ENCODE measurements at regions not wholly inside any gene's neighbourhood (a gene's known extent, or its start where the extent isn't known, plus 50 kb on each side); places are given as distances from the start of the nearest gene placed in this dataset.

- no peaks in the 10 kb centered on the region for H3K79me2 ChIP-seq (ENCODE audit: control insufficient read depth, insufficient read depth, low read length)
- intact Hi-C loops (cut with micrococcal nuclease), result no loop called here
- no peak overlapping the region for H3K4me2 ChIP-seq (replicated peaks; ENCODE audit: low read depth, low read length, poor library complexity, severe bottlenecking)
- ChIA-PET POLR2A (no interaction called here), CTCF (no interaction called here)
- Mint-ChIP-seq H3K9me3 (ENCODE audit: insufficient read depth) (peaks cover 4% of the 10 kb centered on the region), H3K27me3 (peaks cover 43% of the 10 kb centered on the region), H3K4me3 (no peak overlapping the region), H3K4me1 (no peaks in the 10 kb centered on the region), H3K27ac (no peak overlapping the region)
- H3K4me3 ChIP-seq (ENCODE audit: control extremely low read depth in 1 of 5, extremely low read depth in 1 of 5, insufficient read depth in 1 of 5, low read depth in 2 of 5, low read length in 4 of 5), result no peak overlapping the region
- H2AFZ ChIP-seq (ENCODE audit: insufficient read depth, low read depth, low read length, poor library complexity, severe bottlenecking), result no peak overlapping the region
- no peaks in the 10 kb centered on the region for H3K36me3 ChIP-seq (replicated peaks in 1 of 2; ENCODE audit: control extremely low read depth in 1 of 2, control insufficient read depth in 1 of 2, extremely low read depth in 1 of 2, insufficient read depth in 2 of 2, low read length in 1 of 2)
- TF ChIP-seq EZH2 (IDR thresholded peaks at IDR 0.05; ENCODE audit: borderline replicate concordance, insufficient read depth, low read depth, low read length, poor library complexity, severe bottlenecking), result no peak
- no peak for TF ChIP-seq CTCF (IDR thresholded peaks at IDR 0.05)
- no peak overlapping the region for H3K27ac ChIP-seq (ENCODE audit: low read length in 2 of 2)
- no peaks in the 10 kb centered on the region for H4K20me1 ChIP-seq (ENCODE audit: control insufficient read depth, insufficient read depth, low read length, poor library complexity, severe bottlenecking)
- DNase-seq (no peak), ATAC-seq (ENCODE audit: low read depth) (no peak)
- no peaks in the 10 kb centered on the region for H3K4me1 ChIP-seq (ENCODE audit: control insufficient read depth in 2 of 2, insufficient read depth in 2 of 2, low read length in 2 of 2)
- peaks cover 0 to 24% (median 3%) of the 10 kb centered on the region in 3 donors for H3K9me3 ChIP-seq (ENCODE audit: control extremely low read depth in 1 of 3, control insufficient read depth in 2 of 3, insufficient read depth in 1 of 3, low read length in 2 of 3)
- H3K9ac ChIP-seq (ENCODE audit: low read length), result no peak overlapping the region
- 36% methylated on average over 1 of the region's 3 CpGs for WGBS (ENCODE audit: insufficient coverage)
- peaks cover 0 to 4% (median 2%) of the 10 kb centered on the region in 4 experiments for H3K27me3 ChIP-seq (replicated peaks in 1 of 4; ENCODE audit: control extremely low read depth in 1 of 4, control insufficient read depth in 3 of 4, insufficient read depth in 4 of 4, low read length in 3 of 4)
Measured at GRCh38 chr5:175765858-175766257, 105.5 kb upstream of the CPLX2 start.

DNA sequence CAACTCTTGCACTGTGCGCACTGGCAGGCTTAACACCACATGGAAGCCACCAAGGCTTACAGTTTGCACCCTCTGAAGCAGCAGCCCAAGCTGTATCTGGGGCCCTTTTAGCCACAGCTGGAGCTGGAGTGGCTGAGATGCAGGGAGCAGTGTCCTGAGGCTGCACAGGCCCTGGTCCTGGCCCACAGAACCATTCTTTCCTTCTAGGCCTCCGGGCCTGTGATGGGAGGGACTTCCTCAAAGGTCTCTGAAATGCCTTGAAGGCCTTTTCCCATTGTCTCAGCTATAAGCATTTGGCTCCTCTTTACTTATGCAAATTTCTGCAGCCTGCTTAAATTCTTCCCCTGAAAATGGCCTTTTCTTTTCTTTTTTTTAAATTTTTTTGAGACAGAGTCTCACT lies 104.4 kb upstream of the CPLX2 start:
- no peak overlapping the region for H3K4me2 ChIP-seq (replicated peaks; ENCODE audit: low read depth, low read length, poor library complexity, severe bottlenecking)
- peaks cover 52% of the 10 kb centered on the region for H3K27me3 Mint-ChIP-seq
- no peaks in the 10 kb centered on the region for H3K4me1 Mint-ChIP-seq
- peaks cover 4% of the 10 kb centered on the region for H3K9me3 Mint-ChIP-seq (ENCODE audit: insufficient read depth)
- H3K79me2 ChIP-seq (ENCODE audit: control insufficient read depth, insufficient read depth, low read length), result no peaks in the 10 kb centered on the region
- H4K20me1 ChIP-seq (ENCODE audit: control insufficient read depth, insufficient read depth, low read length, poor library complexity, severe bottlenecking), result no peaks in the 10 kb centered on the region
- WGBS (ENCODE audit: insufficient coverage), result 60% methylated on average over 1 of the region's 2 CpGs
- no peak for ATAC-seq (ENCODE audit: low read depth)
- H3K27ac ChIP-seq (ENCODE audit: low read length in 2 of 2), result no peak overlapping the region
- no peak overlapping the region for H3K4me3 ChIP-seq (ENCODE audit: control extremely low read depth in 1 of 5, extremely low read depth in 1 of 5, insufficient read depth in 1 of 5, low read depth in 2 of 5, low read length in 4 of 5)
- H3K27ac Mint-ChIP-seq, result no peak overlapping the region
- no peaks in the 10 kb centered on the region for H3K4me1 ChIP-seq (ENCODE audit: control insufficient read depth in 2 of 2, insufficient read depth in 2 of 2, low read length in 2 of 2)
- H3K36me3 ChIP-seq (replicated peaks in 1 of 2; ENCODE audit: control extremely low read depth in 1 of 2, control insufficient read depth in 1 of 2, extremely low read depth in 1 of 2, insufficient read depth in 2 of 2, low read length in 1 of 2), result no peaks in the 10 kb centered on the region
- DNase-seq, result no peak
- ChIA-PET POLR2A (no interaction called here), CTCF (interaction anchor here (0.6 kb wide), 1 partner anchor 1815 kb away, joined by 4 read pairs; no protein-coding TSS in a partner anchor)
- H3K27me3 ChIP-seq (replicated peaks in 1 of 4; ENCODE audit: control extremely low read depth in 1 of 4, control insufficient read depth in 3 of 4, insufficient read depth in 4 of 4, low read length in 3 of 4), result peaks cover 0 to 12% (median 2%) of the 10 kb centered on the region in 4 experiments
- intact Hi-C loops (cut with micrococcal nuclease), result no loop called here
- H3K9me3 ChIP-seq (ENCODE audit: control extremely low read depth in 1 of 3, control insufficient read depth in 2 of 3, insufficient read depth in 1 of 3, low read length in 2 of 3), result peaks cover 0 to 13% (median 3%) of the 10 kb centered on the region in 3 donors
- H3K4me3 Mint-ChIP-seq, result no peak overlapping the region
- TF ChIP-seq CTCF (IDR thresholded peaks at IDR 0.05) (no peak), EZH2 (IDR thresholded peaks at IDR 0.05; ENCODE audit: borderline replicate concordance, insufficient read depth, low read depth, low read length, poor library complexity, severe bottlenecking) (no peak)
- H3K9ac ChIP-seq (ENCODE audit: low read length), result no peak overlapping the region
- H2AFZ ChIP-seq (ENCODE audit: insufficient read depth, low read depth, low read length, poor library complexity, severe bottlenecking), result no peak overlapping the region

Measured in B cell (primary cell).